K562 (cell line): ENCODE measurements at regions not wholly inside any gene's neighbourhood (a gene's known extent, or its start where the extent isn't known, plus 50 kb on each side); places are given as distances from the start of the nearest gene placed in this dataset.
"Not testable (repeated sequence)": the region's sequence is repeated elsewhere in the genome, so short reads cannot be mapped to it uniquely, and the experiment has no call there.

Source experiments
- ATAC-seq: fragments of 200-7000 bp; cut with Tn5 transposase; 3 replicates; pipeline ENCODE4 v1.9.1; 2020; ENCODE audit warnings: moderate library complexity
- BruUV-seq: library from RNA; stranded (reverse); fragments of 400-500 nt; replicated peaks from 2 replicates; lab custom pipeline; 2021; lab: Mats Ljungman, UMichigan
- CTCF ChIA-PET: fragments of 300-600 bp; formaldehyde crosslinking; extraction: SDS; loops from one replicate; lab custom pipeline; 2021; ENCODE audit warnings: low intra/inter-chr PET ratio; lab: Yijun Ruan, JAX
- POLR2A ChIA-PET: fragments of 300-600, 350-650 bp; sonication (Branson Sonifier 250); formaldehyde crosslinking; extraction: SDS; loops from one replicate; lab custom pipeline; 2021; ENCODE audit warnings: antibody characterized with exemption, inconsistent platforms; lab: Yijun Ruan, JAX
- DNase-seq, 4 experiments: peaks; one replicate each; pipeline versions ENCODE4 v3.0.0 to v3.0.0-alpha.2; 2011 to 2018; ENCODE audit warnings: low spot score in 3 of 4, mixed read lengths in 3 of 4; ENCODE audit errors: extremely low read depth in 1 of 4
- FAIRE-seq: peaks from 2 replicates; lab custom pipeline; 2011; peaks lifted over from hg19 to GRCh38; lab: Jason Lieb, UNC
- H2AFZ ChIP-seq: 2 replicates; pipeline ENCODE4 v1.6.0; 2011; ENCODE audit warnings: low read depth, low read length, control low read depth, inconsistent platforms
- H3K27ac ChIP-seq: fragments of 200-600 bp; 3 replicates; pipeline ENCODE4 v1.8.0; 2011; ENCODE audit warnings: low read depth, mild to moderate bottlenecking, control low read depth, inconsistent platforms, low read length, moderate library complexity, mixed read lengths; ENCODE audit errors: extremely low read depth
- H3K27me3 ChIP-seq, 2 experiments: fragments of 300-600 bp in 1 of 2; 2 replicates in 1 of 2; 3 replicates in 1 of 2; pipeline versions ENCODE4 v1.6.0 to v1.8.0; 2011; ENCODE audit warnings: inconsistent platforms in 2 of 2, low read length in 2 of 2, mild to moderate bottlenecking in 1 of 2, mixed read lengths in 1 of 2, moderate library complexity in 1 of 2; ENCODE audit not compliant: control insufficient read depth in 2 of 2, insufficient read depth in 2 of 2
- H3K36me3 ChIP-seq: fragments of 300-600 bp; 3 replicates; pipeline ENCODE4 v1.8.0; 2011; ENCODE audit warnings: mild to moderate bottlenecking, low read length, inconsistent platforms; ENCODE audit not compliant: control insufficient read depth, insufficient read depth
- H3K4me1 ChIP-seq, 2 experiments: fragments of 200-600 bp in 1 of 2; replicated peaks in 1 of 2; 2 replicates in 1 of 2; 3 replicates in 1 of 2; pipeline versions ENCODE4 v1.5.1 to v1.8.0; 2011; ENCODE audit warnings: inconsistent platforms in 2 of 2, low read length in 2 of 2, mild to moderate bottlenecking in 1 of 2, mixed read lengths in 1 of 2, moderate library complexity in 1 of 2; ENCODE audit not compliant: control insufficient read depth in 2 of 2, insufficient read depth in 2 of 2
- H3K4me2 ChIP-seq: 2 replicates; pipeline ENCODE4 v1.6.1; 2011; ENCODE audit warnings: low read length, control low read depth, inconsistent platforms, mixed read lengths; ENCODE audit not compliant: insufficient read depth
- H3K4me3 ChIP-seq: fragments of 200-600 bp; sonication (generic), shearing (Covaris generic); 2 replicates; pipeline ENCODE4 v1.5.1; 2016; ENCODE audit warnings: control low read depth, inconsistent platforms
- H3K79me2 ChIP-seq: fragments of 200-600 bp; 3 replicates; pipeline ENCODE4 v1.8.0; 2011; ENCODE audit warnings: low read length, inconsistent platforms; ENCODE audit not compliant: control insufficient read depth, insufficient read depth
- H3K9ac ChIP-seq, 2 experiments: 2 replicates each; pipeline versions ENCODE4 v1.6.0 to v1.6.1; 2011; ENCODE audit warnings: low read depth in 2 of 2, low read length in 2 of 2, control low read depth in 1 of 2, inconsistent platforms in 1 of 2, mild to moderate bottlenecking in 1 of 2, mixed read lengths in 1 of 2; ENCODE audit not compliant: insufficient read depth in 1 of 2
- H3K9me1 ChIP-seq: one replicate; pipeline ENCODE4 v1.6.0; 2011; ENCODE audit warnings: inconsistent platforms, mild to moderate bottlenecking, low read length, moderate library complexity; ENCODE audit not compliant: control insufficient read depth, insufficient read depth
- H3K9me3 ChIP-seq: replicated peaks from 2 replicates; pipeline ENCODE4 v1.5.1; 2011; ENCODE audit warnings: low read depth, low read length, inconsistent platforms; ENCODE audit not compliant: control insufficient read depth, insufficient read depth
- H4K20me1 ChIP-seq: replicated peaks from 2 replicates; pipeline ENCODE4 v1.6.1; 2011; ENCODE audit warnings: low read length, inconsistent platforms, mixed read lengths; ENCODE audit not compliant: control insufficient read depth, insufficient read depth
- DEAF1 ChIP-seq: fragments of 450-650 bp; formaldehyde crosslinking; IDR thresholded peaks from 2 replicates; pipeline ENCODE4 v1.4.0; 2020; ENCODE audit warnings: mild to moderate bottlenecking, moderate library complexity
- MAFF ChIP-seq: IDR thresholded peaks from 2 replicates; pipeline ENCODE4 v1.6.1; 2012; ENCODE audit warnings: low read length, improper control_type of control experiment
- MCM3 ChIP-seq: fragments of 450-650 bp; IDR thresholded peaks from 2 replicates; pipeline ENCODE4 v1.6.1; 2016
- MXI1 ChIP-seq: IDR thresholded peaks from 2 replicates; pipeline ENCODE4 v1.6.1; 2011; ENCODE audit warnings: low read depth, mild to moderate bottlenecking, improper control_type of control experiment, low read length
- MYBL2 ChIP-seq, 2 experiments: fragments of 450-650 bp in 1 of 2; sonication (generic) in 1 of 2; formaldehyde crosslinking in 1 of 2; IDR thresholded peaks; 2 replicates each; pipeline versions ENCODE4 v1.6.1 to v1.8.1; 2017 to 2022; ENCODE audit warnings: borderline replicate concordance in 1 of 2, inconsistent platforms in 1 of 2, low read depth in 1 of 2, mild to moderate bottlenecking in 1 of 2, missing genetic modification reagents in 1 of 2, moderate library complexity in 1 of 2
- NFIX ChIP-seq: fragments of 250-450 bp; sonication (Bioruptor Pico); IDR thresholded peaks from 2 replicates; pipeline ENCODE4 v1.4.0; 2020; ENCODE audit warnings: low read depth, mild to moderate bottlenecking, moderate library complexity
- NR1H2 ChIP-seq: sonication (generic); formaldehyde crosslinking; IDR thresholded peaks from 2 replicates; pipeline ENCODE4 v1.4.0; 2020; ENCODE audit warnings: mild to moderate bottlenecking, missing genetic modification reagents
- SP2 ChIP-seq: IDR thresholded peaks from 2 replicates; pipeline ENCODE4 v1.6.1; 2011; ENCODE audit warnings: mild to moderate bottlenecking, low read depth, low read length, moderate library complexity; ENCODE audit not compliant: poor library complexity, severe bottlenecking; ENCODE audit errors: extremely low read depth
- TCF3 ChIP-seq: sonication (generic); formaldehyde crosslinking; IDR thresholded peaks from 2 replicates; pipeline ENCODE4 v1.4.0; 2020; ENCODE audit warnings: mild to moderate bottlenecking, missing genetic modification reagents
- ZNF354B ChIP-seq: fragments of 250-450 bp; sonication (Bioruptor Pico); IDR thresholded peaks from 2 replicates; pipeline ENCODE4 v1.4.0; 2020
- WGBS: fragments of 100-300 bp; shearing (Covaris generic); methylation state at CpG from one replicate; pipeline ENCODE4 v1.1.6; 2016; ENCODE audit warnings: low coverage, mixed read lengths; ENCODE audit not compliant: insufficient coverage; ENCODE audit errors: missing lambda C conversion rate; 5-methylcytosine and 5-hydroxymethylcytosine counted together
- in situ Hi-C: fragments of 300-500 bp; cut with MboI; formaldehyde crosslinking; loops from 4 replicates; pipeline ENCODE4 v1.15.0; 2018; ENCODE audit warnings: inconsistent platforms, mixed read lengths
- intact Hi-C: fragments of 100-400 bp; cut with micrococcal nuclease; formaldehyde crosslinking; loops from 2 replicates; pipeline ENCODE4 v1.14.2; 2022
- TF ChIP-seq, protein P1 (sequence below): fragments of 200-800 bp; sonication (Bioruptor generic); IDR thresholded peaks from 2 replicates; pipeline ENCODE4 v1.6.1; 2017; ENCODE audit warnings: missing genetic modification characterization, missing compliant biosample characterization

- H3K4me3 ChIP-seq, result no peak overlapping the region
- no peak overlapping the region for H3K9ac ChIP-seq
- CTCF ChIA-PET, result no interaction called here
- H3K36me3 ChIP-seq, result no peaks in the 10 kb centered on the region
- FAIRE-seq (no peak), DNase-seq (no peak), ATAC-seq (no peak)
- no peak overlapping the region for H3K4me2 ChIP-seq
- no TSS peak for BruUV-seq
- no peaks in the 10 kb centered on the region for H4K20me1 ChIP-seq
- intact Hi-C loops (no loop called here), in situ Hi-C loops (no loop called here)
- no peaks in the 10 kb centered on the region for H3K27me3 ChIP-seq
- no peaks in the 10 kb centered on the region for H3K4me1 ChIP-seq
- no peak overlapping the region for H2AFZ ChIP-seq
- no peak for TF ChIP-seq DEAF1 (CRISPR knock-in tag)
- no peak for TF ChIP-seq MCM3
- TF ChIP-seq NFIX (CRISPR knock-in tag), result no peak
- no peak for TF ChIP-seq SP2
- no peak for TF ChIP-seq NR1H2 (CRISPR knock-in tag)
- no peak for TF ChIP-seq MYBL2 (IDR thresholded peaks at IDR 0.05; ENCODE audit: low read depth)
- no peak for TF ChIP-seq MYBL2 (CRISPR knock-in tag; IDR thresholded peaks at IDR 0.05; ENCODE audit: borderline replicate concordance)
- TF ChIP-seq MAFF, result no peak
- no peak for TF ChIP-seq TCF3 (CRISPR knock-in tag)
- TF ChIP-seq, protein P1, sequence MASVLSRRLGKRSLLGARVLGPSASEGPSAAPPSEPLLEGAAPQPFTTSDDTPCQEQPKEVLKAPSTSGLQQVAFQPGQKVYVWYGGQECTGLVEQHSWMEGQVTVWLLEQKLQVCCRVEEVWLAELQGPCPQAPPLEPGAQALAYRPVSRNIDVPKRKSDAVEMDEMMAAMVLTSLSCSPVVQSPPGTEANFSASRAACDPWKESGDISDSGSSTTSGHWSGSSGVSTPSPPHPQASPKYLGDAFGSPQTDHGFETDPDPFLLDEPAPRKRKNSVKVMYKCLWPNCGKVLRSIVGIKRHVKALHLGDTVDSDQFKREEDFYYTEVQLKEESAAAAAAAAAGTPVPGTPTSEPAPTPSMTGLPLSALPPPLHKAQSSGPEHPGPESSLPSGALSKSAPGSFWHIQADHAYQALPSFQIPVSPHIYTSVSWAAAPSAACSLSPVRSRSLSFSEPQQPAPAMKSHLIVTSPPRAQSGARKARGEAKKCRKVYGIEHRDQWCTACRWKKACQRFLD (CRISPR knock-in tag), result no peak
- TF ChIP-seq MXI1, result no peak
- no peak for TF ChIP-seq ZNF354B (CRISPR knock-in tag)
- H3K9me1 ChIP-seq, result no peaks in the 10 kb centered on the region
- 0% methylated on average over 1 of the region's 4 CpGs for WGBS
- H3K9me3 ChIP-seq, result no peaks in the 10 kb centered on the region
- no peak overlapping the region for H3K27ac ChIP-seq
- POLR2A ChIA-PET, result no interaction called here
- H3K79me2 ChIP-seq, result no peaks in the 10 kb centered on the region
These were observed 291.7 kb downstream of the SLITRK2 start for GRCh38 chrX:146109362-146109761.

- POLR2A ChIA-PET, H3K4me1 ChIP-seq, H2AFZ ChIP-seq, H3K27me3 ChIP-seq, in situ Hi-C loops, H3K79me2 ChIP-seq, FAIRE-seq, H3K4me3 ChIP-seq, ATAC-seq, BruUV-seq, H4K20me1 ChIP-seq, H3K27ac ChIP-seq, H3K4me2 ChIP-seq, intact Hi-C loops, CTCF ChIA-PET, H3K9me3 ChIP-seq, H3K36me3 ChIP-seq, DNase-seq, H3K9me1 ChIP-seq, H3K9ac ChIP-seq: not testable (repeated sequence)
- WGBS, result 10% methylated on average over 2 of the region's 5 CpGs
These were observed 301.4 kb downstream of the SLITRK2 start for GRCh38 chrX:146119074-146119473.
